IPS-NIHi7 (cell line): ENCODE measurements at regions not wholly inside any gene's neighbourhood (a gene's known extent, or its start where the extent isn't known, plus 50 kb on each side); places are given as distances from the start of the nearest gene placed in this dataset.

Experiments used
- DNase-seq: peaks from one replicate; pipeline ENCODE4 v3.0.0; 2012; ENCODE audit warnings: mixed read lengths; ENCODE audit errors: extremely low spot score

DNA sequence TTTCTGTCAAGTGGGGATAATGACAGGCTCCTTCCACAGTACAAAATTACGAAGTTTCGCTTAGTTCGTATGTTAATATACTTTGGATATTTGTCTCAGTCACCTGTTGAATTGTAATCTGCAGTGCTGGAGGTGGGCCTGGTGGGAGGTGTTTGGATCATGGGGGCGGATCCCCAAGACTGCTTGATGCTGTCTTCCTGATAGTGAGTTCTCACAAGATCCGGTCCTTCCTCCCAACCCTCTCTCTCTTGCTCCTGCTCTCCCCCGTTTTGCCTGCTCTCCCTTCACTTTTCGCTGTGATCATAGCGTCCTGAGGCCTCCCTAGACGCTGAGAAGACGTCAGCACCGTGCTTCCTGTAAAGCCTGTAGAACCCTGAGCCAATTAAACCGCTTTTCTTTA, 97.1 kb upstream of the EPB41L3 start:
- no peak for DNase-seq

DNA sequence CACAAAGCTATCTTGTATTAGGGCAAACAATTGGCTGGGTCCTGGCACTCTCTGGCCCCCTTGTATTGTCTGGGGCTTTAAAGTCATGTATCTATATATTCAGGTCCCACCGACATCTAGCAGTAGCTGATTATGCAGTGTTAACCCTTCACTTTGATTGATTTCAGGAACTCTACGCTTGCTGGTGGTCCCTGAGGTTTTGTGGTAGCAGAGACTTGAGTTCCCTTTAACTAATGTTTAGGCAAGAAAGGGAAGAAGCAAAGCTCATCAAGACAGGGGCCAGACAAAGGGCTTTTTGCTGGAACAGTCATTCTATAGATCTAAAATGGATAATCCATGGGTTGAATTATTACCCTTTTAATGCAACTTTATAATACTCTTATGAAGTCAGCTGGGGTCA, 95.3 kb upstream of the EPB41L3 start:
- DNase-seq, result no peak

DNA sequence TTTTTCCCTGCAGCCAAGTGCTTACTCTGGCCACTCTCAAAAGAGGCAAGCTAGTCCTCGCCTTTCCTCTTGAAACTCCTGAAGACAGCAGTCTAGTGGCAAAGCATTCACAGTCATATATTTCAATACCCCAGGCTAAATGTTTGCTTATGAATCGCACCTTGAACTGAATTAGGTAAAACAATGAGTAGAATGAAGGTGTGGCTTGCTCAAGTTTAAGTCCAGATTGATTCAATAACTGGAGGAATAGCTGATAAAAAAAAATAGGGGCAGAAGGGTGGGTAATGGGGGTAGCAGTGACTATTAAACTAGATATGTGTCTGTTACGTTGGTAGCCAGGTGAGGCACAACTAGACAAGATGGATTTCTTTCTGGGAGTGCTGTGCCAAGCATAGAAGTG, 88.2 kb upstream of the EPB41L3 start:
- no peak for DNase-seq

DNA sequence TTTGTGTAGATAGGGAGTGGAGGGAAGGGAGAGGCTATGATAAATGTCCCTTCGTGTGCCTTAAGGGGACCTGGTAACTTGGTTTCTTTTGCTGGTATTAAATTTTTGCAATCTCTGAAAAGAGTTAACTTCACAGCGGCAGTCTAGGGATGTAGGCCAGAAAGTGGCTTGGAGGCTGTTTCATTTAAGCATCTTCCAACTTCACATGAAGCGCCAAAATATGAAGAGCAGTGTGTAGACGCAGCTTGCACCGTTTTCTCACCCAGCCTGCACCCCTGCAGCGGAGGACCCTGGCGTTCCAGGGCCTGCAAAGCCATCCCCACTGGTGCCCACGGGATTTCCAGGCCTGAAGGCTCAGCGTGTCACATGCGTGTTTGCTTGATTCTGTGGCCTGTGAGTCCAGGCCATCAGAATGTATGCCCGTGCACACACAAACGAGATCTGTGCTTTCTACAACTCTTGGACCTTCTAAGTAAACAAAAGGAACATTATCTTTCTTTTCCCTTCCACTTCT, 87.2 kb upstream of the EPB41L3 start:
- DNase-seq, result no peak

DNA sequence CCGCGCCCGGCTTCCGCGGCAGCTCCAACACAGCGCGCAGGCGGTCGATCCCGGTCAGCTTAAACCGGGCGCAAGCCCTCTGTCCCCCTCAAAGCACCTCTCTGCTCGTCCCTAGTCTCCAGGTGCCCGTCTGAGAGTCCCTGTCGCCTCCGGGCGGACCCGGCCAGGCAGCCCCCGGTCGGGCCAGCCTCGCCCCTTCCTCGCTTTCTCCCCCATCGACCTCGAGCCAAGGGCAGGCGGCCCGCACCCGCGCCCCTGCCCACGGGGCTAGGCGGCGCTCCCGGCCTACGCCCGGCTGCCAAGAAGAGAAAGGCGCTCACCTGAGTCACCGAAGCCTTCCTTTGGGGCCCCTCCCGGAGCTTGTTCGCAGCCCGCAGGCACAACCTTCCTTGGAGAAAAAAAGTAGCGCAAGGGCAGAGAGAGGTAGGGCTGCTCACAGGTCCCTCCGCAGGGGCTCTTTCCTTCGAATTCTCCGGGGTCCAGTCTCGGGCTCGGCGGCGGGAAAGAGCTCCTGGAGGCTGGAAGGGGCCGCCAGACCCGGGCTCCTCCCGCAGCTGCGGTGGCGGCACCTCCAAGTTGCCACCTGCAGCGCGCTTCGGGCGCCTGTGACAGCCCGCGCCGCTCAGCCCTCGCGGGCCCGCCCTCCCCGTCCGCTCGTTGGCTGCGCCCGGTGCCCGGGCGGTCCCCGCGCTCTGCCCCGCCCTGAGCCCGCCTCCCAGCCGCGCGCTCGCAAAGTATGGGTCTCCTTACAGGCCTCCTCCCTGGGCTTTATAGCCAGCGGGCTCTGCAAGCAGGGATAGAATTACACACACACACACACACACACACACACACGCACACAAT, 86.5 kb upstream of the EPB41L3 start:
- DNase-seq, result peak; percentile 96

DNA sequence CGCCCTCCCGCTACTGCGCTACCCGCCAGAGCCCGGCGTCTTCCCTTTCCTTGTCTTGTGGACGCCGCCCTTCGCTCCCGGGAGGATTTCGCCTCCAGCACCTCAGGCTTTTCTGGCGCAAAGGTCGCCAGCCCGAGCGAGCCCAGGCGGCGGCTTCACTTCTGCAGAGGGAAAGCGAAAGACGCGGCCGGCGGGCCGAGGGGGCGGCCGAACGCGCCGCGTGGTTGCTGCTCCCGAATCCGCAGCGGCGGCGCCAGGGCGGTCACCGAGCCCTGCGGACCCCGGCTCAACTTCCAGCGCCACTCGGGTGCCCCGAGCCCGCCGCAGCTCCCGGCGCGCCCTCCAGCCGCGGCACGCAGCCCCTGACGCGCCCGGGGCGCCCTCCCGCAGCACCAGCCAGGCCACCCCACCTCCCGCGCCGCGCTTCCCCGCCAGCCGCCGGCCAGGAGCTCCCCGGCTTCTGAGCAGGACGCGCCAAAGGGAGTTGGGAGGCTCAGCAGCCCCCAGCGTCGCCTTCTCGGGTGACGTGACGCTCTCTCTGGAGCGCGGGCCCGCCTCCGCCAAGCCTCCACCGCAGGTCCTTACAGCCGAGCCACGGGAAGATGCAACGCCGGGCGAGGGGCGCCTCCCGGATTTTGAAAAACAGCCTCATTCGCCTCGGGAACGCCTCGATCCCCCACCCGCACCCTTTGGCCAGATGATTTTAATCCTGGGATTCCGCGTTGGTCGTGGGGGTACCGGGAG, 84.9 kb upstream of the EPB41L3 start:
- DNase-seq, result peak; percentile 51

DNA sequence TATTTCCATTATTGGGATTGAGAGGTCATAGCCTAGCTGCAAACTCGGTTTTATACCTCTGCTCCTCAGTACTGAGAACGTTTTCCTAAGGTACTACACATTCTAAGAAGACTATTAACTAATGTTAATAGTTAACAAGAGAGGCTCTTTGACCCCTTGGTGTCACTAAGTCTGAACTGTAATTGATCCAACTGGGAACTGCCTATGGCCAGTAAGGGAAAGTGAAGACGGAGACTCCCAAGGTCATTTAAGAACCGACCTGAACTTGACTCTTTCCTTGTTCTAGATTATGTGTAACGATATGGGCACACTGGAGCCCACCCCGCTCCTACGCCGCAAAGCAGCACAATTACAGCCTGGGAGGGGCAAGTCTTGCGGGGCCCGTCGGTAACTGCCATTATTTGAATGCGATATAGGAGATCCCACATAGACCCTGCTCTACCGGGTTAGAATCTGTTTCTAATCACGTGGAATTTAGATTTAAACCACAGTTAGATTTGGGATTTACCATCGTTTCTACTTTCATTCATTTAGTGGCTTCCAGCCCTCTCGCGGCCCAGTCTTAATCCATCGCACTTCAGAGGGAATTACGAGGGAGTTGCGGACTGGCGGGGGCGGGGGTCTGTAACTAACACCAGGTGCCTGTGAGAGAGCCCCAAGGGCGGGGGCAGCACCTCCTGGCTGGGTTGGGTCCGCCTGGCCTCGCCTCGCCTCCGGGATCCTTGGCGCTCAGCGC, 84.1 kb upstream of the EPB41L3 start:
- no peak for DNase-seq

DNA sequence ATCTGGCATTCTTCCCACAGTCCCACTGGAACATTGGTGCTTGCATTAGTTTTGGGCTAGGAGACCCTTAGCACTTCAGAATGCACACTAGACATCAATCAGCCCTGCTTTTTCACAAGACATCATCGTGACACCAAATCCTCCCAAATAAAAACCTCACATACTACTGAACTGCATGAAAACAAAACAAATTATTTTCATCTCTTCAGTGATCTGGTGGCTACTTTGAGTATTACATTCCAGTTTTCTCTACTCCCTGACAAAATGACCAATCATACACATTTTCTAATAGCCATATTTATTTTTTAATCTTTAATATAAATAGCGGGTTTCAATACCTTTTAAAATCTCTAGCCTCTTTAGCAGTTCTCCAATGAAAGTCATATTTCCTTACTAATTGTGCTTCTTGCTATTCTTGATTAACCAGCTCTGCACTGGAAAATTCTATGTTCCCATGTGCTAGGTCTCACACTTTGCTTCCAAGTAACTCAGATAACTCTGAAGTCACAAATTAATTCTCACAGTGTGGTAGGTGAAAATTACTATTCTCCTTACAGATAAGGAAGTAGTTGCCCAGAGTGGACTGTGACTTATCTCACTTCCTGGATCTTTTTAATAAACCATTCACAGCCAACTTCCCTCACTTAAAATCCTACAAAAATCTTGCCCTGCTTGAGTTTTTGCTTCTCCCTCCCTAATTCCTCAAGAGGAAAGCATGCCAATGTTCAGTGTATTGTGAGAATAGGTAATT, 82.5 kb upstream of the EPB41L3 start:
- DNase-seq, result no peak

DNA sequence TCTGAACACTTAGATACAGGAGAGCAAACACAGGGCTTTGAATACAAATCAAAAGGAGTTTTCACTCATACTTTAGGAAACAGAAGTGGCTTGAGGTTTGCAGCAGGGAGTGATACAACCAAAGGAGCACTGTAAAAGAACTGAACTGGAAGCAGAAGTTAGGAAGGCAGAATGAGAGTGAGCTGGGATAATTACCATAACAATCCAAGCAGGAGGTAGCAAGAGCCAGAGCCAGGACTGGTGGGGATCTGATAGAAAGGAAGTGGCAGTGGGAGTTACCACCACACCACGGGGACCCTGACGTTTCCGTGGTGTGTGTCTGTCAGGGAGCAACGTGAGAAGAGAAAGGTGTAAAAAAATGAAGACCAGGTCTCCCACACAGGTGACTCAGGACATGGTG, 81.3 kb upstream of the EPB41L3 start:
- DNase-seq, result peak; percentile 32

DNA sequence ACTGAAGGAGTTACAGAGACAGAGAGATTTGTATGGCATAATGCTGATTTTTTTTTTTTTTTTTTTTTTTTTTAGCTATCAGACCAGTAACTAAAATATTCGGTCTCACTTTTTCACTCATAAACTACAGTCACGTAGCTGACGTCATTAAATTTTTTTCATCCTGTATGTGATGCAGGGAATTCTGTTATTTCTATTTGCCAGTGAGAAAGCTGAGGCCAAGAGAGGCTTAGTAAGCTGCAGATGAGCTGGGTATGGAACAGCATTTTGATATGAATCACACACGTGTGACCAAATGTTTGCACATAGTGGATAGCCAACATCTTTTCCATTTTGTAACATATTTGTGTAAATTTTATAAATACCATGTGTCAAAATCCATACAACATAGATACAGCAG, 79.1 kb upstream of the EPB41L3 start:
- no peak for DNase-seq

DNA sequence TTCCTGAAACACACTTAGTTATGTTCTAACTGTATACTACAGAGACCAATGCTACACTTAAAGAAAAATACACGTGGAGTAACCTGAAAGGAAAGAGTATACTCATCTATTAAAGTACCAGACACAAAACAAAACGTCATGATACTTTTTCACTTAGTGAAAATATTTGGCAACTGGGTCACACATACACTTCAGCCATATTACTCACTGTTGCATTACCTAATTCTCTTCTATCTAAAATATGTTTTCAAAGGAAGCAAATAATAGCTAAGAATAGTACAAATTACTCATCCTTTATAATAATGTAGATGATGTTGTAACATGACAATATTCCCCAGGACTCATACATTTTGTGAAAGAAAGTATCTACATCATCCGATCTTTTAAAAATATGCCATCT, 76.5 kb upstream of the EPB41L3 start:
- no peak for DNase-seq

DNA sequence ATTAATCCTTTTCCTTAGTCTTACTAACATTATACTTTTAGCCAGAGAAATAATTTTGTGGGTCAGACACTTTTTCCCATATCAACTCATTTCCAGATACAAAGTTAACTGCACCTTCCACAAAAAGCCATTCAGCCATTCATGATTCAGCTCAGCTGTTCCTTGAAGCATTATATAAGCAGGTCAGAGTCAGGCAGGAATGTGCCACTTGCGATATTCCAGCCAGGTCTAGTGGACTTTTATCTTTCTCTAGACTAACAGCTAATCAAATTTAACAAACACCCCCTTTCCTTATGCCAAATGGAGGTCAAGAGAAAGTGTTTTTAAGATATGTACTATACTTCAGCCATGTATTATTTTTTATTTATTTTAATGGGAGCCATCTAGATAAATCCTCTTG, 75.6 kb upstream of the EPB41L3 start:
- DNase-seq, result no peak

DNA sequence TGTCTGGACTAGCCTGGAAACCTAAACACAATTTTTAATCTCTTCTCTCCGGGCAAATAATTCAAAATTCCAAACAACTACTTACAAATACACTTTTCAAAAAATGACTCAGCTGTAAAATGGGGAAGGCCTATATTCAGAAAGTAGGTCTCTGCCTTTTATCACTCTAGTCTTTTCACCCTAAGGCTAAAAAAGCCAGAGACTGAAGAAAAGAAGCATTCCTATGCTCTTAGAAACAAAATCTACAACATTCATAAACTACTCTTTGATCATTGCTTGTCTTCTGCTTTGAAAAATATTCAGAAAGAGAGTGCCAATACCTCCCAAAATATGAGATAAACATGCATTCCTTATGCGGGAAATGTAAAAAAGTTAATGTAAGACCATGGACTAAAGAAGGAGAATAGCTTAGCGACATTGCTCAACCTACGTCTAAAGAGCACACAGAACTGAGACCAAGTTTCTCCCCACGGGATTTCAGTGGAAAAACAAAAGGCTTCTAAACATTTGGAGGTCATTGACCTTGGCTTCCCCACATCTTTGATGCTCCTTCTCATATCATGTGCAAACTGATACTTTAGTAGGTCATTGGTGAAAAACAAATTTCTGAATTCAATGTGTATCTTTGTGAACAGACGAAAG, 74.4 kb upstream of the EPB41L3 start:
- DNase-seq, result no peak

DNA sequence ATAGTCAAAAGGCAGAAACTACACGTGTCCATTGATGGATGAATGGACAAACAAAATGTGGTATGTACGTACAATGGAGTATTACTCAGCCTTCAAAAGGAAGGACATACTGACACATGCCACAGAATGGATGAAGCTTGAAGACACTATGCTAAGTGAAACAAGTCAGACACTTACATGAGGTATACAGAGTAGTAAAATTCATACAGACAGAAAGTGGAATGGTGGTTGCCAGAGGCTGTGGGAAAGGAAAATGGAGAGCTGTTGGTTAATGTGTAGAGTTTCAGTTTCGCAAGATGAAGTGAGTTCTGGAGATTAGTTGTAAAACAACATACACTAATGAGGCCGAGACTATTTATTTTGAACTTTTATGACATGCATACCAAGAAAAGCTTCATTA, 67.4 kb upstream of the EPB41L3 start:
- no peak for DNase-seq

DNA sequence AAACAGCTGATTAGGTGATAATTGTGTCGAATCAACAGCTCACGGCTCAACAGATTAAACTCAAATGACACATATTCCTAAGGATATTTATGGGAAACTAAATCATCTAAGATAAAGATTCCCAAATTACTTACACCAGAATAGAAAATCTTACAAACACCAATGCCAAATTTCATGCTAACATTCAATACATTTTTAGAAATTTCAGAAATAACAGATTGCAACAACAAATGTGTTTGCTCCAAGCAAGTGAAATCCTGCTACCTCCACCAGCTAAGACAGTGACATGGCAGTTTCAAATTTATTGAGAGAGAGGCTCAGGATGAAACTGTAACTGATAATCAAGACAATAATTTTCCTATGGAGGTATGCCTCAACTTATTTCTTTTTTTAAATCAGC, 65.0 kb upstream of the EPB41L3 start:
- DNase-seq, result no peak

DNA sequence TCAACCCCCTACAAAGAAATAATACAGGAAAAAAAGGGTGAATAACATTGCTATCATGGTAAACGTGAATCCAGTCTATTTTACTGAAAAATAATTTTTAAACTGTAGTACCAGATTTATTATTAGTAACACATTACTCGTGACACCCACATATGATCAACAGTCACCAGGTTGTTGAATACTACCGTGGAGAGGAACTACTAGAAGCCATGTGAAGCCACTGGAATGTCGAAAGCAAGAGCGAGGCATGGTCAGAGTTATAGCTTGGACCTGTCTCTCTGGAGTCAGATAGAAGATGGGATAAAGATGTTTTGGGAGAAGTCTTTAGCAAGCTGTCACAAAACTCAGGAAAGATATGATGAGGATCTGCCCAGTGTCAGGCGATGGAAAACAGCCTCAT, 63.2 kb upstream of the EPB41L3 start:
- DNase-seq, result no peak

DNA sequence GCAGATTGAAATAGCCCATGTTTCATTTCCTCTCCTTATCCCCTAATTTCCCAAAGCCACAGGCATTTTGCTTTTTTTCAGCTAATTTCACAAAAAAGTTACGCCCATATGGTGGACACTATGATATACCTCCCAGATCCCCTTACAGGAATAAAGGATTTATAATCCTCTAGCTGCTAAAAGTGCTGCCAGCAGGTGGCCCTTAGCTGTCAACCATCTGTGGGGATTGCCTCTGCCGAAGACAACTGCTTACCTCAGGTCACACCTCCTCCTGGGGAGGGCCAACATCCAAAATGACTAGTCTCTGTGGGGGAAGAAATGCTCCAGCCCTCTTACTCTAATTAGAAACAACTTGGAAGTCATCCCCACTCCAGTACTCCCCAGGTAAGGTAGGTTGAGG, 61.0 kb upstream of the EPB41L3 start:
- DNase-seq, result peak; percentile 46

DNA sequence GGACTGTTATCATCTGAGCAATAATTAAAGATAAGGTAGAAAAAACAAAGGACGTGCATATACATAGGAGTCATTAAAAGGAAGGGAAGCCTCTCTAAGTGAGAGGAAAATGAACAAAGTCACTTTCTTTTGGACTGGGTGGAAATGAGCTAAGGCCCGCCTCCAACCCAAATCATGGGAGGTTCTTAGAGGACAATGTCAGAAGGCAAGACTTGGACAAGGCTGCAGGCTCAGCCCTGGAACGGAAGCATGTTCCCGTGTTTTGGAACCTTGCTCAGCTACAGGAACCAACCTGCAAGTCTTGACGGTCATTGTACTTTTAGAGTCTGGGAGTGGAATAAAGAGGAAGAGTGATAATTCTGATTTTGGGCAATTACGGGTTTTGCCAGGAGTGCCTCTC, 59.4 kb upstream of the EPB41L3 start:
- no peak for DNase-seq

DNA sequence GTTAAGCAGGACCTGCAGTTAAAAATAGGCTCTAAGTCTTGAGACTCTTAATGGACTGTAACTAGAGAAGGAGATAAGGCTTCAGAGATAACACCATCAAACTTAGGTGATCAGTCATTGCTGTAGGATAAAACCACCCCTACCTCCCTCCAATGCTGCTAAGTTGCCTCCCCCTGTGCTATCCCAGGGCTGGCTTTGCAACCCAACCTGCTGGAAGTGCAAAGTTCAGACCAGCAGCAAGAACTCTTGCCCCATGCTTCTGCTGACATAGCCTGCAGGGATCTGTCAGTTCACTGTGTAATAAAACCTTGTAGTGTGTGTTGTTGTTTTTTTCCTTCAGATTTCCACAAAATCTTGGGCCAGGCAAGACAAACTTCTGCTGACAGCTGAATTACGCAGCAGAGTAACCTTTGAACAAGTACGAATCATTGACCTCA, 57.4 kb upstream of the EPB41L3 start:
- peak; percentile 52 for DNase-seq

DNA sequence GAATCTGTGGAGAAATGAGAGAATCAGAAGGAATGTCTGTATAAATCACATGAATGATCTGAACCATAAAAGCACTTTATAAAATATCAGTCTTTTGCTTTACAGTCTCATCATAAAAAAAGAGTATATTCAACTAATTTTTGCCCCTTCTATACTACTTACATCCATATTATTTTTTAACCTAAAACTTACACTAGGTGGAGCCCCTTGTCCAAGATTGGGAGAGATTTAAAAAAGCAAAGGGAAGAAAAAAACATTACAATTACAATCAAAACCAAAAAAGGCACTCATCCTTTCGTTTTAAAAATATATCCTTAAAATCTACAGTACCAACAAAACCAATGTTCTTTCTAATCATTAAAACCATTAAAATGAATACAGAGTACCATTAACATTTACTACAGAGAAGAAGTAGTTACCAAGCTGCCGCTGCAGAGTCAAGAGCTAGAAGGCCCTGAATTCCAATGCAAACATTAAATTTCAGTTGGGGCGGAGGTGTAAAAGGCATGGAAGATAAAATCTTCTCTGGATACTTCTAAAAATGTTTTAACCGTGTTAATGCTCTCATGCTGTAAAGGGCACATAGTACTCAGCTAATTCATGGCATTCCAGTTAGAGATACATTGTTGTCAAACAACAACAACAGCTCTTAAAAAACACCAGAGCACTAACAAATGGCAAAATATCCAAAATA, 56.7 kb upstream of the EPB41L3 start:
- peak; percentile 22 for DNase-seq

DNA sequence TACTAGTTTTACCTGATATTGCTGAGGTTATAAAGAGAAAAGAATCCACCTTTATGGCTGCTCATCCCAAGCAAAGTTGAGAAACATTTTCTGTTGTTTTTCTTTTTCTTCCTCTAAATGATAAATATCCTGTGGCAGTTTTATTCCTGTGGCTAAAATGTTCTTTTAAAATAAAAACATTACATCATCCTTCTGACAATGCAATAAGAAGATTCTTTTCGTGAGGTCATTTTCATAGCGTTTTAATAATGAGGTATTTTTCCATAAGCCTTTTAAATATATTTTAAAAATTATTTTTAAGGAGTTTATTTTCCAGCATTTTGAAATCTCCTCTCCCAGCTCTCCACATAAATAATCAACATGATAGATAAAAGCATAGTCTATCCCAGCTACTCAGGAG, 52.8 kb upstream of the EPB41L3 start:
- no peak for DNase-seq
